Fibroblast of peridontal ligament (primary cell): ENCODE measurements at regions not wholly inside any gene's neighbourhood (a gene's known extent, or its start where the extent isn't known, plus 50 kb on each side); places are given as distances from the start of the nearest gene placed in this dataset.

Source experiments
- DNase-seq: peaks from one replicate; pipeline ENCODE4 v3.0.0-alpha.2; 2010; ENCODE audit errors: extremely low read depth

- no peak for DNase-seq
These were observed 56.4 kb downstream of the CD24 start for GRCh38 chr6:106918115-106918514.

DNA sequence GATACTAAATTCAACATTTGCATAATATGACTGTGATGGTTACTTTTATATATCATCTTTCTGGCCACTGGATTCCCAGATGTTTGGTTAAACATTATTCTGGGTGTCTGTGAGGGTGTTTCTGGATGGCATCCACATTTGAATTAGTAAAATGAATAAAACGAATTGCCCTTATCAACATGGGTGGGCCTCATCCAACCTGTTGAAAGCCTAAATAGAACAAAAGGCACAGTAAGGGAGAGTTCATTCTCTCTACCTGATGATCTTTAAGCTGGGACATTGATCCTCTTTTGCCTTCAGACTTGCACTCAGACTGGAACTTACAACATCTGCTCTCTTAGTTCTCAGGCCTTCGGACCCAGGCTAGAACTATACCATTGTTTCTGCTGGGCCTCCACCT is 57.6 kb downstream of the CD24 start:
- no peak for DNase-seq

DNA sequence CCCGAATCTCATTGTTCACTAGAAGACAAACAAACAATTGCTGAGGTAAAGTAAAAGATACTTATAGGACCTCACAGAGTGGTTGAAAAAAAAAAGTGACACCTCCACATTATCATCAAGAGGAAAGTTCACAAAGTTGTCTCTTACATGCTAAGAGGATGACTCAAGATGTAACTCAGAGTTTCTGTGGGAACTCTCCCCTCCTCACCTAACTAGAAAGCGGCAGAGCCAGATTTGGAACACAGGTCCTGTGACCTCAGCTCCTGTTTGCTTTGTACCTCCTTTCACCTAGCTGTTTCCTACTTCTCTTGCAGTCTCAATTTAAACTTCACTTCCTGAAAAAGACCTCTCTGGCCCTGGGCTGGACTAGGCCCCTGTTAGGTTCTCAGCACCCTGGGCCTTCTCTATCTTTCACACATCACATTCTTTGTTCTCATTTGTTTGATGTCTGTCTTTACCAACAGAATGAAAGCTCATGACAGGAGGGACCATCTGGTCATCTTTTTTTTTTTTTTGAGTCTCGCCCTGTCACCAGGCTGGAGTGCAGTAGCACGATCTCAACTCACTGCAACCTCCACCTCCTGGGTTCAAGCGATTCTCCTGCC is 60.8 kb downstream of the CD24 start:
- DNase-seq = no peak

DNA sequence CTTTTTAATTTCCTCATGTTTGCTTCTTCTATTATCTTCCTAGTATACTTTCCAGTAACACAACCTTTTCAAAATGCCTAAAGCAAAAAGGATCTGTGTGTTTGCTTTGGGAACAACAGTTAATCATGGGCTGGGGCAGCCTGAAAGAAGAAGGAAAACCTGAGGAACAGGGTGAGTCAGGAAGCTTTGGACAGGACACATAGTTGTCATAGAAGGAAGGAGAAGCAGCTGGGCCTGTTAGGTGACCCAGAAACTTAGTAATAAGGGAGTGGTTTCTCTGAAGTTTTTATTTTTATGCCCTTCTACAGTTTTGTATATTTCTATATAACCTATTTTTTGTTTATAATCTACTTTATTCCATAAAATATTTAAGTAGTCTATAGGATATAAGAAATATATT is 61.4 kb downstream of the CD24 start:
- DNase-seq = no peak

- DNase-seq = no peak
These were observed 62.4 kb downstream of the CD24 start for GRCh38 chr6:106912091-106912490.

- DNase-seq = no peak
These were observed 63.3 kb downstream of the CD24 start for GRCh38 chr6:106910999-106911949.

GRCh38 chr6:106908386-106908840 is 66.1 kb downstream of the CD24 start:
- DNase-seq = no peak

- no peak for DNase-seq
These were observed 66.8 kb downstream of the CD24 start for GRCh38 chr6:106907754-106908153.

GRCh38 chr6:106906232-106906631 is 68.3 kb downstream of the CD24 start:
- no peak for DNase-seq

- DNase-seq = no peak
These were observed 71.2 kb downstream of the CD24 start for GRCh38 chr6:106903299-106903698.

DNA sequence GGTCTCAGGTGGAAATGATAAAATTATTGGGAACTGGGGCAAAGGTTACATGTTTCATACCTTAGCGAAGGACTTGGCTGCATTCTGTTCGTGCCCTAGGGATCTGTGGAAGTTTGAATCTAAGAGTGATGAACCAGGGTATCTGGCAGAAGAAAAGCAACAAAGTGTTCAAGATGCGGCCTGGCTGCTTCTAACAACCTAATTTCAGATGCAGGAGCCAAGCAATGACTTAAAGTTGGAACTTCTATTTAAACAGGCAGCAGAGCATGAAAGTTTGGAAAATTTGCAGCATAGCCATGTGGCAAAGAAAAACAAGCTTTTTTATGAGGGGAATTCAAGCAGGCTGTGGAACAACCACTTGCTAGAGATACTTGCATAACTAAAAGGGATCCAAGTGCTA is 73.5 kb downstream of the CD24 start:
- DNase-seq = no peak

DNA sequence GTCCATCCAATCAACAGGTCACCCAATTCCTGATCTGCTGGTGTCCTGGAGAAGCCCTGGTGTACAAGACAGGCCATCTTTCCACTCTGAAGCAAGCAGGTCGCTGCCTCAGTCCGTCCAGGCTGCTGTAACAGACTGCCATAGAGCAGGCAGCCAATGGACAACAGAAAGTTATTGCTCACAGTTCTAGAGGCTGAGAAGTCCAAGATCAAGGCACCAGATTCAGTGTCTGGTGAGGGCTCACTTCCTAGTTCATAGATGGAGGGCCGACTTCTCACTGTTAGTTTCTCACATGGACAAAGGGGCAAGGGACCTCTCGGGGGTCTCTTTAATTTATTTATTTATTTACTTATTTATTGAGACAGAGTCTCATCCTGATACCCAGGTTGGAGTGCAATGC is 74.8 kb downstream of the CD24 start:
- no peak for DNase-seq

- no peak for DNase-seq
These were observed 76.9 kb downstream of the CD24 start for GRCh38 chr6:106897580-106897979.

- no peak for DNase-seq
These were observed 78.9 kb downstream of the CD24 start for GRCh38 chr6:106895703-106896040.

GRCh38 chr6:106894978-106895702 is 79.4 kb downstream of the CD24 start:
- no peak for DNase-seq

GRCh38 chr6:106892186-106892585 is 82.3 kb downstream of the CD24 start:
- no peak for DNase-seq

GRCh38 chr6:106890447-106890846 is 84.1 kb downstream of the CD24 start:
- no peak for DNase-seq

GRCh38 chr6:106889692-106890091 is 84.8 kb downstream of the CD24 start:
- DNase-seq = no peak

DNA sequence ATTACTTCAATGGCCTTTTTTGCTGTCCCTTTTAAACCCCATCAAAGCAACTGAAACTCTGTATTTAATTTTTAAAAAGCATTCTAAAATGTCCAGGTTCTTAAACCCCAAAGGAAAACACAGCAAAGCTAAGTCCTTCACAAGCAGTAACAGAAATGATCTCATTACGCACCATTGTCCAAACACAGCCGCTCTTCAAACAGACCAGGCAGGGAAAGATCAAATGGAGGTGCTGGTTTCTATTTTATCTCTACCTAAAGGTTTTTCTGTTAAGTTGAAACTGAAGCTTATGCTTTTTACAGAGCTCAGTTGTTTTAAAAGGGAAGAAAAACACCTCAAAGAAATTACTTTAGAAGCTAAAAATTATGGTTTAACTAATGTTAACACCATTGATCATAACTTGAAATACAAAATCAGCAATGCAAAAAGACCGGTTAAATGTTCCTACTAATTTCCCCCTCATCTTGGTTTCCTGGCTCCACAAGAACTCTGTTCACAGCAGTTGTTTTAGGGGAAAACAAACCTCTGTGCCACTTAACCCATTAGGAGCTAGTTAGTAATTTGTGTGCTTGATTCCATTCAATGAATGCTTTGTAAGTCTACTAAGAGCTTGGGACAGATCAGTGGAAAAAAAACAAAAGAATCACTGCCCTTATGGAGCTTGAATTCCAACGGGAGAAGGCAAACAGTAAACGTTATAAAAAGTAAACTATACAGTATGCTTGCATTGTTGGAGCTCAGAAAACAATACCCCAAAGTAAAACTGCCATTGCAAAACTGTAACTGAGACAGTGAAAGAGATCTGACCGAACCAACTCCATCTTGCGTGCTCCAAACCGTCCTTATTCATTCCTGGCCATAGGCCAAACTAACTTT is 87.4 kb downstream of the CD24 start:
- peak; percentile 8 for DNase-seq

DNA sequence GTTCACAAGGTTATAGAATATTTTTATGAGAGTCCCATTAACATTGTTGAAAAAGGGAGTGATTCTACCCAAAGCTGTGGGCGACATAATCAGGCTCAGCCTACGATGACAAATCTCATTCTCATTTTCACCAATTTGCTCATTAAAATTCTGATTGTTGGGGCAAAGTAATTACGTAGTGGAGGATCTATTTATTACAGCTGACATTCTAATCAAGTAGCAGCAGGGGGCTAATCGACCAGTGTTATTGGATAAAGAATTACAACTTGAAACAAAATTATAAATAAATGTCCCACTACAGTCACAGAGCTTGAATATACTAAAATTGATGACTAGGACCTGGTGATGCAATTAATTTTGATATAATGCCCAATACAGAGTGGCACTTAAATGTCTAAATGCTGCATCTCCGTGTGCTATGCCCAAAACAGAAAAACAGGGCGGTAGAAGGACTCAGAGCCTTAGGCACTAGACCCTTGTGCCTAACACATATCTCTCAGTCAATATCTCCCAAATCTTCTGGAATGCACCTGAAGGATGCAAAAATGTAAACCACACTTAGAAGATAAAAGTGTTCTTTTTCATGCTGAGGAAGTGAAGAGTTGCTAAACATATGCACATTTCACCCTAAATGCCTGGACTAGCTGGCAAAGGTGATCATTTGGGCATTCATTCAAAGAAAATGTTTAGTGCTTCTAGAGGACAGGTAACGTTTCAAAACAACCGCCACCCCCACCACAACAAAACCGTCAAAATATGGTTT is 88.3 kb downstream of the CD24 start:
- no peak for DNase-seq

DNA sequence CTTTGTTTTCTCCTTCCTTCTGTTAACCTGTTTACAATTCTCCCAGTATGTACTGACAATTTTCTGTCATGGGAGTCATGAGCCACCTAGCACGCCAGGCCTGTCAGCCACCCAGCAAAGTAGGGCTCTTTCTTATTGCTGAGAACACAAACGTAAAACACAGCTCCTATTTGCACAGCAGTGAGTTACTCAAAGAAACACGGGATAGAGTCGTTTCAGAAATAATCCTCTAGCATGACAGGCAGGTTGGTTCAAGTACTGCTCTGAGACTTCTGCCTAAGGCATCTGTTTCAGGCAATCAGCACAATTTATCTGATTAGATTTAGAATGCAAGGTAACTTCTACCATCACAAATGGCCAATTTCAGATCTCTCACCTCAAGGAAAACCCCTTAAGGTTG is 88.8 kb downstream of the CD24 start:
- DNase-seq = no peak
